HG02798 (cell line): ENCODE measurements at regions not wholly inside any gene's neighbourhood (a gene's known extent, or its start where the extent isn't known, plus 50 kb on each side); places are given as distances from the start of the nearest gene placed in this dataset.
A peak's percentile ranks its signal among the peaks of the same experiment; 100 is the strongest.
"Not testable (repeated sequence)": the region's sequence is repeated elsewhere in the genome, so short reads cannot be mapped to it uniquely, and the experiment has no call there.

Source experiments
- ATAC-seq: cut with Tn5 transposase; IDR thresholded peaks from one replicate; pipeline ENCODE4 v1.9.1; 2021; ENCODE audit warnings: mild to moderate bottlenecking; ENCODE audit not compliant: unreplicated experiment, poor library complexity

- no peak for ATAC-seq
Measured at GRCh38 chr9:34907044-34907443, 51.0 kb upstream of the PHF24 start.

DNA sequence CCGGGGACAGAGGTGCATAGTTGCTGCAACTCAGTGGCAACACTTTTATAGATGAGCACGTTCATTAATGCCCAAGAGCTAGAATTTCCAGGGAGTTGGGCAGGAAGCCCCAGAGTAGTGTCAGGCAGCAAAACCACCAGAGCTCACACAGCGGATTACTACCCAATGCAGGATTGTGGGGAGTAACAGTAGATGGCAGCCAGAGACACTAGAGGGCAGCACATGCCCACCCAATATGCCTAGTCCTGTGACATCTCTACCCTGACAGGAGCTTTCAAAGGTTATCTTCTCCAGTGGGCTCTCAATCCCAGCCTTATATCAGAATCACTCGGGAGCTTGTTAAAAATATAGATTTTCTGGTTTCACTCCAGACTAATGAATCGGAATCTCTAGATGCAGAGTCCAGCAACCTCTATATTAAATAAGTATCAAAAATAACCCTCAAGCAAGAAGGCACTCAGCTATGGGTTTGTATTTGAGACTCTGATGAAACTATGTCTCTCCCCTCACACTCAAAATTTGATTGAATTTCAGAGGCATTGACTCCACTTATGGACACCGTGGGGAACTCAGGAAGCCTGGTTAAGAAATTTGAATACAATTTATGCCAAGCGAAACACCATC, 58.4 kb upstream of the PHF24 start:
- ATAC-seq = peak; percentile 82

DNA sequence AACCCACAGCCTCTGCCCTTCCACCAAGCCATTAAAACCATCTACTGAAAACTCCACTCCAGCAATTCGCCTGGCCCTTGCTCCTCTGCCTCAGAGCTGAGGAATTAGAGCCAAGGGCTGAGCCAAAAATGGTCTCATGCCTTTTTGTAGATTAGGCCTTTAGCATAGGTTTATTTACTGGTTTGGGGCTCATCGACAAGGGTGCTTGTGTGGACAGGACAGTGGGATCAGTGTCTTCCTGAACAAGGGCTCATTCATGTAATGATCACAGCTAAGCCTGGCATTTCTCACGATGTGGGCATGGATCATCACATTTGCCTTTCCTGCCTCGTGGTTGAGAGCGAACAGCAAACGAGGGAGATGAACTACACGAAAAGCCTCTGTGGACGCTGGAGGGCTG, 59.2 kb upstream of the PHF24 start:
- no peak for ATAC-seq

GRCh38 chr9:34896112-34896511, 62.0 kb upstream of the PHF24 start:
- ATAC-seq = no peak

GRCh38 chr9:34892886-34893285, 65.2 kb upstream of the PHF24 start:
- ATAC-seq = no peak

DNA sequence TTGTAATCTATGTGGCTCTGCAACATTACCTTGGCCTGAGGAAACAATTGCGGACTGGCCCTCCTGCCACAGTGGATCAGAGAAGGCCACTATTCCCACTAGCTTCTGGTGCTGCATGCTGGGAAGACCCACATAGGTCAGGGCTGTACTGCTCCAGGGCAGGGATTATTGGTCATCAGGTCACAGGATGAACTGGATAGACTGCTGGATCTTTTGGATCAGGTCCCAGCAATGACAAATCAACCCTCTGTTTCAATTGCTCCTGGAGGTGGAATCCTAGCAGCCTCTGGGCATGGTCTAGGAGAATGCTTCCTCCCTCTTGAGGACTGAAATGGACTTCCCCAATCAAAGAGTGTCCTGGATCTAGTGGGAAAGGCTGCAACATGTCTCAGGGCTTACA, 66.7 kb upstream of the PHF24 start:
- no peak for ATAC-seq

DNA sequence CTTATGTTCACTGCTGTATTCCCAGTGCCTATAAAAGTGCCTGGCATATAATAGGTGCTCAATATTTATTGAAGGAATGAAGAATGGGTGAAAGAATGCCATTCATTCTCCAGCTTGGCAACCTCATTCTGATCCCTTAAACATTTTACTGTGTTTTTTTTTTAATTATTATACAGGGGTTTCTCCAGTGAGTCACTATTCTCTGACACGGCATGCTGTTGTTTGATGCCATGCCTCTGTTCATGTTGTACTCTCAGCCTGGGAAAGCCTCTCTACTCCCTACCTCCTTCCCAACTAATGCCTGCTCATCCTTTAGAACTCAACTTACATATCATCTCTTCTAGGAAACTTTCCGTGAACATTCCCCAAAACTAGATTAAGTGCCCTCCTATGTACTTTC, 70.2 kb upstream of the PHF24 start:
- ATAC-seq = no peak

DNA sequence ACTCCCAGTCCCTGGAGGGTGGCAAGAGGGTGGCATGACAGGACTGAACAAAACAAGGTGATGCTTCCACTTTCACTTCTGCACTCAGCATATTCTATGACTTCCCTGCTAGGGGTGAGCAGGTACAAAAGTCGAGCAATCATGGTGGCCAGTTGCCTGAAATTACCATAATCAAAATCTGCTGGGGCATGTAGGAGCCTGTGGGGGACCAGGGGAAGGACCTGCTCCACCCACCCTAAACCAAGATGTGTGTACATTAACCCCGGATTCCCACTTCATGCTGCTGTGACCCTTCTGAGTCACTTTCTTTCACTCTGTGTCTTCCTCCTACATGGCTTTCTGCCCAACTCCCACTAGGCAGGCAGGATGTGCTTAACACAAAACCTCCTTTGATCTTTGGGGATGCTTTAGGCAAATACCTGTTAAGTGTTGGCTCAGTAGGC, 73.3 kb upstream of the PHF24 start:
- peak; percentile 66 for ATAC-seq

DNA sequence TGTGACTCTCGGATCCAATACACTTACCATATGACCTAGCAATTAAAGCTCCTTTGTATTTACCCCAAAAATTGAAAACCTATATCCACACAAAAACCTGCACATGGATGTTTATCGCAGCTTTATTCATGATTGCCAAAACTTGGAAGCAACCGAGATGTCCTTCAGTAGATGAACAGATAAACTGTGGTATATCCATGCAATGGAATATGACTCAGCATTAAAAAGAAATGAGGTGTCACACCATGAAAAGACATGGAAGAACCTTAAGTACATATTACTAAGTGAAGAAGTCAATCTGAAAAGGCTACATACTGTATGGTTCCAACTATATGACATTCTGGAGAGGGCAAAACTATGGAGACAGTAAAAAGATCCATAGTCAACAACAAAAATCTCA, 82.0 kb upstream of the PHF24 start:
- no peak for ATAC-seq

- ATAC-seq = no peak
Measured at GRCh38 chr9:34869390-34869789, 88.7 kb upstream of the PHF24 start.

DNA sequence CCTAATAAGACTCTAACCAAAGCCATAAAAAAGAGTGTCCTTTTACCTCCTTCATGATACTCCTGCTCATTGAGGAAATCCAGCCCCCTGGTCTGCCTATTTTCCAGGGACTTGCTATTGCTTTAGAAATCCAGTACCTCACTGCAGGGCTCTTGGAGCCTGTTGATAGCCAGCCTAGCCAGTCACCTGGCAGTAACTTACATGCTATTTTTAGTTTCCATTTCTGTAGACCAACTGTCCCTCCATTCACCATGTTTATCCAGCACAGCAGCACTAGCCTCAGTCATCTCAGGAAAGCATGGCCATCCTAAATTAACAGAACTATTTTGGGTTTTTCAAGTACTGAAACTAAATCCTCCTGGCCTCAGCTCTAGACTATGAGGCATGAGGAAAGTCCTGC, 91.5 kb upstream of the PHF24 start:
- ATAC-seq = no peak

DNA sequence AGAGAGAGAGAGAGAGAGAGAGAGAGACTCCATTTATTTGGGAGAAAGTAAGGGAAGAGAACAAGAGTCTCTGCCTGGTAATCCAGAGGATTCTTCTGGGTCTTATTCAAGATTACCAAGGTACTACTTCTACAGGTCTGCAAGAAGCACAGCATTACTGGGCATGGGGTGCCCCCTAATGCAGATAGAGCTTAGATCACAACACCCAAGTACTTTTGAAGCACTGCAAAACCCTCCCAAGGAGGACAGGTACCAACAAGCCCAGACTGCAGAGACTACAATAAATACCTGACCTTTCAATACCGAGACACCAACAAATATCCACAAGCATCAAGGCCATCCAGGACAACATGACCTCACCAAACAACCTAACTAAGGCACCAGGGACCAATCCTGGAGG, 94.7 kb upstream of the PHF24 start:
- no peak for ATAC-seq

DNA sequence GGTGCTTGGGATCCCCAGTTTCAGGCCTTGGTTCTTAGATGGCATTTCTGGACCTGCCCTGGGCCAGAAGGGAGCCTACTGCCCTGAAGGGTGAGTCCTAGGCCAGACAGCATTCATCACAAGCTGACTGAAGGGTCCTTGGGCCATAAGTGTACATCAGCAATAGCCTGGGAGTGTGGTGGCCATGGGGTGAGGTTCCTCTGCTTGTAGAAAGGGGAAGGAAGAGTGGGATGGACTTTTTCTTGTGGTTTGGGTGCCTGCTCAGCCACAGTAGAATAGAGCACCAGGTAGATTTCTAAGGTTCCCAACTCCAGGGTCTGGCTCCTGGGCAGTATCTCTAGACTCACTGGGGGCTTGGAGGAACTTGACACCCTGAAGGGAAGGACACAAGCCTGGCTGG, 95.2 kb upstream of the PHF24 start:
- no peak for ATAC-seq

DNA sequence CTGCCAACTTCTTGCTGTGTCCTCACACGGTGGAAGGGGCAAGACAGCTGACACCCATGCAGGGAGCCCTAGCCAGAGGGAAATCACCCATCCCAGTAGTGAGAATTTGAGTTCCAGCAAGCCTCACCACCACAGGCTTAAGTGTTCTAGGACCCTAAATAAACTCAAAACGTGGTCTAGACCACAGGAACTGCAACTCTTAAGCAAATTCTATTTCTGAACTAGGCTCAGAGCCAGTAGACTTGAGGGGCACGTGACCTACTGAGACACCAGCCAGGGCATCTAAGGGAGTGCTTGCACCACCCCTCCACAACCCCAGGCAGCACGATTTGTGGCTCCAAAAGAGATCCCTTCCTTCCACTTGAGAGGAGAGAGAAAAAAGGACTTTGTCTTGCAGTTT, 96.0 kb upstream of the PHF24 start:
- ATAC-seq = no peak

DNA sequence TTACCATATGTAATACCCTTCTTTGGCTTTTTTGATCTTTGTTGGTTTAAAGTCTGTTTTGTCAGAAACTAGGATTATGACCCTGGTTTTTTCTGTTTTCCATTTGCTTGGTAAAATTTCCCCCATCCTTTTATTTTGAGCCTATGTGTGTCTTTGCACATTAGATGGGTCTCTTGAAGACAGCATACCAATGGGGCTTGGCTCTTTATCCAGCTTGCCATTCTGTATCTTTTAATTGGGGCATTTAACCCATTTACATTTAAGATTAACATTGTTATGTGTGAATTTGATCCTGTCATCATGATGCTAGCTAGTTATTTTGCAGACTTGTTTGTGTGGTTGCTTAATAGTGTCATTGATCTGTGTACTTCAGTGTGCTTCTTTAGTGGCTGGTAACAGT, 103.1 kb upstream of the PHF24 start:
- not testable (repeated sequence) for ATAC-seq

- no peak for ATAC-seq
Measured at GRCh38 chr9:34830068-34830467, 120.1 kb upstream of the CCL21 start.

DNA sequence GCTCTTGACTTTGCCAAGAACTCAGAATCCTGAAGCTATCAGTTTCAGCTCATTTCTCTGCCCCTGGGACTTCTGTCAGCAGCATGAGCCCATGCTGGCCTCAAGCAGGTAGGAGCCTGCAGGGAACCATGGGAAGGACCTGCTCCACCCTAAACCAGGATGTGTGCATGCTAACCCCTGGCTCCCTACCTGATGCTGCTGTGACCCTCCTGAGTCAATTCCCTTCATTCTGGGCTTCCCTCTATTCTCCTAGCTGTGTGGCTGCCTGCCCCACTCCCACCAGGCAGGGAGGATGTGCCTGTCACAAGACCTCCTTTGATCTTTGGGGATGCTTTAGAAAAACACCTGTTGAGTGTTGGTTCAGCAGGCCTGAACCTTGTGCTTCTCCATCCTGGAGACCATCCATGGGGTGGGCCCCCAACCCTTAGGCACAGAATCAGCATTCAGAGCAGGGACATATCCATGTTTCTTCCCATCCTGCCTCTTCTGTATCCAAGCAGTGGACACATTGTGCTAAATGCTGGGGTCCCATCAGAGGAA, 117.1 kb upstream of the CCL21 start:
- ATAC-seq = no peak

DNA sequence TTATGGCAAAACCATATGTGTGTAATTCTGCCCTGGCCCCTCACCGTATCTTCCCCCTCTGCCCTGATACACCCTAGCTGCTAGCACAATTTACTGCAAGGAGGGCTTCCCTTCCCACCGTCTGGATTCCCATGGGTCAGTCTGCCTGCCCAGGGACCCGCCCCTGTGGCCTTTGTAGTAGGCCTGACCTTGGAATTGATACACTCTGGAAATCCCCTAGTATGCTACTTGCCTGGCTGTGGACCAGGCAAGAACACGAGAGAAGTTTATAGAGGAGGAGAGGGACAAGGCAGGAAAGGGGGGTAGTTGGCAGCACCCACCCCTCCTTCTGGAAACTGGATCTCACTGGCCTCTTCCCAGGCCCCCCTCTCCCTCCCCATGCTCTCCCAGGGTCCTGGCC, 115.8 kb upstream of the CCL21 start:
- no peak for ATAC-seq

- no peak for ATAC-seq
Measured at GRCh38 chr9:34823778-34824177, 113.8 kb upstream of the CCL21 start.

DNA sequence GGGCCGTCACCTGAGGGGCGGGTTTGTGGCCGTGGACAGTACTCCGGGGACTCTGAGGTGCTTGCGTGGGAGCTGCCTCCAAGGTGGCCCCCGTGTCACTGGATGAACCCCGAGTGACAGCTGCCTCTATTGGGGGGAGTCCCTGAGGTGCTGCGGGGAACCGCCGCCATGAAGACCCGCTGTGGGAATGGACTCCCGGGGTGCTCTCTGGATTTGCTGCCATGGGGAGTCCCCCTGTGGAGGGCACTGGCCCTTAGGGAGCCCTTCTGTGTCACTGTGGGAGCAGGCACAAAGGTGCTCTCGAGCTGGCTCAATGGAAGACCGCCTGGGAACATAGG, 100.2 kb upstream of the CCL21 start:
- ATAC-seq = no peak

- no peak for ATAC-seq
Measured at GRCh38 chr9:34809504-34810186, 99.7 kb upstream of the CCL21 start.

GRCh38 chr9:34802916-34803315, 93.0 kb upstream of the CCL21 start:
- ATAC-seq = no peak
